Neuronal stem cell (in vitro differentiated cells): ENCODE measurements at regions not wholly inside any gene's neighbourhood (a gene's known extent, or its start where the extent isn't known, plus 50 kb on each side); places are given as distances from the start of the nearest gene placed in this dataset.

Source experiments
- DNase-seq: peaks from one replicate; pipeline ENCODE4 v3.0.0-alpha.2; 2013; ENCODE audit warnings: low spot score
- H2AFZ ChIP-seq: one replicate; pipeline ENCODE4 v1.6.1; 2013; ENCODE audit warnings: mild to moderate bottlenecking, low read length, inconsistent platforms
- H2AK5ac ChIP-seq: 2 replicates; pipeline ENCODE4 v1.6.1; 2013; ENCODE audit warnings: low read depth, mild to moderate bottlenecking, inconsistent platforms, low read length, moderate library complexity, mixed read lengths
- H2BK120ac ChIP-seq: 2 replicates; pipeline ENCODE4 v1.6.1; 2013; ENCODE audit warnings: low read depth, mild to moderate bottlenecking, inconsistent platforms, low read length, moderate library complexity, mixed read lengths
- H2BK12ac ChIP-seq: one replicate; pipeline ENCODE4 v1.6.1; 2013; ENCODE audit warnings: low read length, inconsistent platforms
- H2BK15ac ChIP-seq: 2 replicates; pipeline ENCODE4 v1.6.1; 2013; ENCODE audit warnings: mild to moderate bottlenecking, low read length, inconsistent platforms, mixed read lengths
- H2BK5ac ChIP-seq: one replicate; pipeline ENCODE4 v1.6.1; 2013; ENCODE audit warnings: inconsistent platforms, mild to moderate bottlenecking, low read length, moderate library complexity
- H3K14ac ChIP-seq: one replicate; pipeline ENCODE4 v1.6.1; 2013; ENCODE audit warnings: low read length, inconsistent platforms
- H3K18ac ChIP-seq: 2 replicates; pipeline ENCODE4 v1.6.1; 2013; ENCODE audit warnings: low read length, inconsistent platforms
- H3K23ac ChIP-seq: 2 replicates; pipeline ENCODE4 v1.6.1; 2013; ENCODE audit warnings: low read depth, mild to moderate bottlenecking, mixed read lengths, low read length, inconsistent platforms; ENCODE audit not compliant: poor library complexity
- H3K27ac ChIP-seq: replicated peaks from 3 replicates; pipeline ENCODE4 v1.5.1; 2013; ENCODE audit warnings: low read length, inconsistent platforms
- H3K27me3 ChIP-seq, 3 experiments: 2 replicates each; pipeline ENCODE4 v1.6.1; 2013; ENCODE audit warnings: low read length in 3 of 3, mild to moderate bottlenecking in 2 of 3, inconsistent platforms in 1 of 3, low read depth in 1 of 3, mixed read lengths in 1 of 3, moderate library complexity in 1 of 3; ENCODE audit not compliant: control insufficient read depth in 3 of 3, insufficient read depth in 3 of 3
- H3K36me3 ChIP-seq, 2 donors: replicated peaks in 1 of 2; 2 replicates each; pipeline ENCODE4 v1.6.1; 2013; ENCODE audit warnings: low read length in 2 of 2; ENCODE audit not compliant: control insufficient read depth in 2 of 2, insufficient read depth in 2 of 2
- H3K4ac ChIP-seq: 2 replicates; pipeline ENCODE4 v1.6.1; 2013; ENCODE audit warnings: inconsistent platforms, mild to moderate bottlenecking, low read length, moderate library complexity
- H3K4me1 ChIP-seq, 2 donors: 1 replicate in 1 of 2; 2 replicates in 1 of 2; pipeline ENCODE4 v1.6.1; 2013; ENCODE audit warnings: low read length in 2 of 2, low read depth in 1 of 2; ENCODE audit not compliant: control insufficient read depth in 2 of 2, insufficient read depth in 1 of 2
- H3K4me2 ChIP-seq: one replicate; pipeline ENCODE4 v1.6.1; 2013; ENCODE audit warnings: mild to moderate bottlenecking, low read length, inconsistent platforms; ENCODE audit not compliant: insufficient read depth, poor library complexity, severe bottlenecking
- H3K4me3 ChIP-seq, 2 donors: 2 replicates each; pipeline ENCODE4 v1.5.1; 2013; ENCODE audit warnings: low read length in 2 of 2, mild to moderate bottlenecking in 2 of 2, inconsistent platforms in 1 of 2, moderate library complexity in 1 of 2
- H3K79me1 ChIP-seq: one replicate; pipeline ENCODE4 v1.6.1; 2013; ENCODE audit warnings: low read depth, mild to moderate bottlenecking, inconsistent platforms, low read length, moderate library complexity
- H3K9ac ChIP-seq: one replicate; pipeline ENCODE4 v1.6.1; 2013; ENCODE audit warnings: mild to moderate bottlenecking, low read depth, low read length, inconsistent platforms; ENCODE audit not compliant: poor library complexity
- H3K9me3 ChIP-seq, 2 donors: replicated peaks in 1 of 2; 2 replicates each; pipeline versions ENCODE3 to v1.6.1; 2013; ENCODE audit warnings: low read length in 2 of 2, mild to moderate bottlenecking in 2 of 2, inconsistent platforms in 1 of 2, low read depth in 1 of 2, mixed read lengths in 1 of 2, moderate library complexity in 1 of 2; ENCODE audit not compliant: control insufficient read depth in 2 of 2, insufficient read depth in 1 of 2
- H4K8ac ChIP-seq: one replicate; pipeline ENCODE4 v1.6.1; 2013; ENCODE audit warnings: low read depth, mild to moderate bottlenecking, inconsistent platforms, low read length, moderate library complexity
- H4K91ac ChIP-seq: one replicate; pipeline ENCODE4 v1.6.1; 2013; ENCODE audit warnings: low read length, low read depth, mild to moderate bottlenecking, inconsistent platforms; ENCODE audit not compliant: poor library complexity
- WGBS, 2 donors: extraction: QIAGEN DNeasy Blood & Tissue Kit; methylation state at CpG; one replicate each; pipeline ENCODE4 v1.1.7; 2013; ENCODE audit warnings: missing lambda C conversion rate in 2 of 2, mixed read lengths in 1 of 2; ENCODE audit not compliant: insufficient read length in 2 of 2, insufficient replicate concordance in 1 of 2; ENCODE audit errors: extremely low coverage in 2 of 2; 5-methylcytosine and 5-hydroxymethylcytosine counted together

- H2BK120ac ChIP-seq, result no peak overlapping the region
- H3K27me3 ChIP-seq, result no peaks in the 10 kb centered on the region
- H4K91ac ChIP-seq, result no peak overlapping the region
- H3K9me3 ChIP-seq, result no peaks in the 10 kb centered on the region
- no peak overlapping the region for H3K4me3 ChIP-seq
- H2BK15ac ChIP-seq, result no peak overlapping the region
- no peak overlapping the region for H3K18ac ChIP-seq
- no peak overlapping the region for H2BK5ac ChIP-seq
- H3K14ac ChIP-seq, result no peak overlapping the region
- no peak overlapping the region for H3K23ac ChIP-seq
- H3K36me3 ChIP-seq, result no peaks in the 10 kb centered on the region
- H3K27ac ChIP-seq, result no peak overlapping the region
- H3K4ac ChIP-seq, result no peak overlapping the region
- H2AK5ac ChIP-seq, result no peak overlapping the region
- no peaks in the 10 kb centered on the region for H3K79me1 ChIP-seq
- peak; percentile 9 for DNase-seq
- peak overlapping the region; percentile 14 for H2AFZ ChIP-seq
- H2BK12ac ChIP-seq, result no peak overlapping the region
- no peak overlapping the region for H3K4me2 ChIP-seq
- no peak overlapping the region for H4K8ac ChIP-seq
- H3K9ac ChIP-seq, result no peak overlapping the region
- H3K4me1 ChIP-seq, result peaks cover 0 to 4% of the 10 kb centered on the region in 2 donors
- WGBS, 2 donors, result no CpG with 5 or more reads among the region's 4 CpGs
Measured at GRCh38 chr2:6011921-6012320, 319.7 kb downstream of the SOX11 start.

GRCh38 chr2:6017736-6018286 lies 325.6 kb downstream of the SOX11 start:
- Histone ChIP-seq H2AFZ (peak overlapping the region; percentile 23), H3K14ac (no peak overlapping the region), H2BK15ac (no peak overlapping the region), H3K4ac (no peak overlapping the region), H3K4me1 (no peaks in the 10 kb centered on the region), H3K27ac (no peak overlapping the region), H2BK12ac (no peak overlapping the region), H4K8ac (no peak overlapping the region), H2AK5ac (no peak overlapping the region), H3K79me1 (no peaks in the 10 kb centered on the region), H2BK5ac (no peak overlapping the region), H4K91ac (no peak overlapping the region), H3K23ac (no peak overlapping the region), H3K18ac (no peak overlapping the region), H3K9me3 (no peaks in the 10 kb centered on the region), H3K4me2 (no peak overlapping the region), H3K9ac (no peak overlapping the region), H3K27me3 (no peaks in the 10 kb centered on the region), H3K4me3 (no peak overlapping the region), H3K36me3 (no peaks in the 10 kb centered on the region), H2BK120ac (no peak overlapping the region)
- no CpG with 5 or more reads among the region's 8 CpGs for WGBS, 2 donors
- no peak for DNase-seq

GRCh38 chr2:6024229-6024628 lies 332.0 kb downstream of the SOX11 start:
- H3K23ac ChIP-seq, result no peak overlapping the region
- H4K91ac ChIP-seq, result no peak overlapping the region
- no peaks in the 10 kb centered on the region for H3K79me1 ChIP-seq
- H3K27ac ChIP-seq, result no peak overlapping the region
- no peak for DNase-seq
- peaks cover 0 to 2% of the 10 kb centered on the region in 2 donors for H3K4me1 ChIP-seq
- H2AFZ ChIP-seq, result no peak overlapping the region
- H2BK120ac ChIP-seq, result no peak overlapping the region
- H2BK15ac ChIP-seq, result no peak overlapping the region
- no peak overlapping the region for H4K8ac ChIP-seq
- no peak overlapping the region for H3K4me3 ChIP-seq
- no peak overlapping the region for H2BK12ac ChIP-seq
- H3K27me3 ChIP-seq, result no peaks in the 10 kb centered on the region
- no peaks in the 10 kb centered on the region for H3K36me3 ChIP-seq
- no peak overlapping the region for H3K9ac ChIP-seq
- H3K9me3 ChIP-seq, result no peaks in the 10 kb centered on the region
- H2BK5ac ChIP-seq, result no peak overlapping the region
- no peak overlapping the region for H3K14ac ChIP-seq
- H3K4ac ChIP-seq, result no peak overlapping the region
- no peak overlapping the region for H3K4me2 ChIP-seq
- no CpG with 5 or more reads among the region's 2 CpGs for WGBS, 2 donors
- H2AK5ac ChIP-seq, result no peak overlapping the region
- no peak overlapping the region for H3K18ac ChIP-seq

GRCh38 chr2:6024784-6025183 lies 332.6 kb downstream of the SOX11 start:
- Histone ChIP-seq H2AK5ac (no peak overlapping the region), H2BK5ac (no peak overlapping the region), H3K4me2 (no peak overlapping the region), H3K27ac (no peak overlapping the region), H3K18ac (no peak overlapping the region), H3K23ac (no peak overlapping the region), H3K27me3 (no peaks in the 10 kb centered on the region), H3K4me3 (no peak overlapping the region), H2BK15ac (no peak overlapping the region), H2BK12ac (no peak overlapping the region), H3K9ac (no peak overlapping the region), H3K9me3 (no peaks in the 10 kb centered on the region), H3K36me3 (no peaks in the 10 kb centered on the region), H3K4ac (no peak overlapping the region), H4K8ac (no peak overlapping the region), H3K79me1 (no peaks in the 10 kb centered on the region), H2AFZ (no peak overlapping the region), H3K14ac (no peak overlapping the region), H4K91ac (no peak overlapping the region), H2BK120ac (no peak overlapping the region), H3K4me1 (peaks cover 0 to 2% of the 10 kb centered on the region in 2 donors)
- DNase-seq, result no peak
- no CpG with 5 or more reads among the region's 1 CpG for WGBS, 2 donors
